Panc1 (cell line): ENCODE measurements at regions not wholly inside any gene's neighbourhood (a gene's known extent, or its start where the extent isn't known, plus 50 kb on each side); places are given as distances from the start of the nearest gene placed in this dataset.
"Not testable (repeated sequence)": the region's sequence is repeated elsewhere in the genome, so short reads cannot be mapped to it uniquely, and the experiment has no call there.

Experiments used
- ATAC-seq: fragments of 200-7000 bp; cut with Tn5 transposase; 2 replicates; pipeline ENCODE4 v1.9.1; 2020; ENCODE audit warnings: mild to moderate bottlenecking, moderate library complexity
- BruUV-seq: library from RNA; stranded (reverse); fragments of 400-500 nt; replicated peaks from 2 replicates; lab custom pipeline; 2021; lab: Mats Ljungman, UMichigan
- CTCF ChIA-PET: fragments of 300-600 bp; sonication (Branson Sonifier 250); formaldehyde crosslinking; loops from one replicate; lab custom pipeline; 2022; ENCODE audit warnings: antibody characterized with exemption; lab: Charles Lee
- POLR2A ChIA-PET: fragments of 300-600 bp; sonication (Branson Sonifier 250); formaldehyde crosslinking; loops from one replicate; lab custom pipeline; 2022; ENCODE audit warnings: antibody characterized with exemption; lab: Charles Lee
- DNase-seq: peaks from one replicate; pipeline ENCODE4 v3.0.0-alpha.2; 2010; ENCODE audit warnings: low read depth, low spot score
- H3K27ac ChIP-seq: 2 replicates; pipeline ENCODE4 v1.5.1; 2011; ENCODE audit warnings: mild to moderate bottlenecking, low read length, inconsistent platforms
- H3K27me3 ChIP-seq: fragments of 200-500 bp; sonication (Bioruptor generic); 2 replicates; pipeline ENCODE4 v1.6.0; 2014; ENCODE audit warnings: low read length, inconsistent platforms; ENCODE audit not compliant: control insufficient read depth, insufficient read depth
- H3K36me3 ChIP-seq: fragments of 200-500 bp; sonication (Bioruptor generic); 2 replicates; pipeline ENCODE4 v1.5.1; 2014; ENCODE audit warnings: inconsistent platforms, mild to moderate bottlenecking, low read length, moderate library complexity; ENCODE audit not compliant: control insufficient read depth, insufficient read depth
- H3K4me1 ChIP-seq: 2 replicates; pipeline ENCODE4 v1.5.1; 2011; ENCODE audit warnings: inconsistent platforms, mild to moderate bottlenecking, low read length, moderate library complexity; ENCODE audit not compliant: control insufficient read depth, insufficient read depth
- H3K4me3 ChIP-seq, 2 experiments: 2 replicates each; pipeline ENCODE4 v1.5.1; 2011 to 2012; ENCODE audit warnings: low read depth in 2 of 2, low read length in 2 of 2, mild to moderate bottlenecking in 2 of 2, inconsistent platforms in 1 of 2, moderate library complexity in 1 of 2
- H3K9me3 ChIP-seq: fragments of 200-500 bp; sonication (Bioruptor generic); 2 replicates; pipeline ENCODE4 v1.5.1; 2014; ENCODE audit warnings: low read depth, mild to moderate bottlenecking, inconsistent platforms, low read length, moderate library complexity; ENCODE audit not compliant: control insufficient read depth, insufficient read depth
- POLR2AphosphoS5 ChIP-seq: IDR thresholded peaks from 2 replicates; pipeline ENCODE4 v1.6.1; 2012; ENCODE audit warnings: mild to moderate bottlenecking, low read depth, low read length, moderate library complexity
- REST ChIP-seq, 2 experiments: IDR thresholded peaks; 2 replicates each; pipeline ENCODE4 v1.6.1; 2011 to 2012; ENCODE audit warnings: low read depth in 2 of 2, control low read depth in 1 of 2, low read length in 1 of 2, mild to moderate bottlenecking in 1 of 2, moderate library complexity in 1 of 2; ENCODE audit not compliant: insufficient read depth in 1 of 2
- SIN3A ChIP-seq: IDR thresholded peaks from 2 replicates; pipeline ENCODE4 v1.6.1; 2012; ENCODE audit warnings: low read depth, mild to moderate bottlenecking, low read length, moderate library complexity, borderline replicate concordance; ENCODE audit not compliant: insufficient read depth
- TCF7L2 ChIP-seq: IDR thresholded peaks from 2 replicates; pipeline ENCODE4 v1.6.1; 2011; ENCODE audit warnings: mild to moderate bottlenecking, low read depth, low read length, inconsistent platforms
- in situ Hi-C: cut with HindIII; loops from 2 replicates; pipeline ENCODE4 v1.10.0; 2016; ENCODE audit warnings: low sequenced_read_pairs, low pct_unique_long_range_greater_than_20kb
- intact Hi-C: fragments of 100-400 bp; cut with micrococcal nuclease; formaldehyde crosslinking; loops from one replicate; pipeline ENCODE4 v1.10.0; 2022; ENCODE audit not compliant: unreplicated experiment
- TF ChIP-seq, protein P1 (sequence below): fragments of 450-650 bp; IDR thresholded peaks from 2 replicates; pipeline ENCODE4 v1.5.1; 2017; ENCODE audit warnings: mild to moderate bottlenecking

- Histone ChIP-seq H3K4me3 (no peak overlapping the region), H3K27me3 (no peaks in the 10 kb centered on the region), H3K27ac (no peak overlapping the region; the same call in 1 of the 2 replicates), H3K9me3 (no peaks in the 10 kb centered on the region), H3K36me3 (no peaks in the 10 kb centered on the region), H3K4me1 (peaks cover 35% of the 10 kb centered on the region)
- intact Hi-C loops (no loop called here), in situ Hi-C loops (no loop called here)
- ChIA-PET CTCF (no interaction called here), POLR2A (no interaction called here)
- ATAC-seq (no peak), DNase-seq (no peak)
- TF ChIP-seq REST (IDR thresholded peaks at IDR 0.05; ENCODE audit: insufficient read depth in 1 of 2, low read depth in 2 of 2, low read length in 1 of 2) (no peak), SIN3A (no peak), TCF7L2 (no peak), POLR2AphosphoS5 (no peak)
- TF ChIP-seq, protein P1, sequence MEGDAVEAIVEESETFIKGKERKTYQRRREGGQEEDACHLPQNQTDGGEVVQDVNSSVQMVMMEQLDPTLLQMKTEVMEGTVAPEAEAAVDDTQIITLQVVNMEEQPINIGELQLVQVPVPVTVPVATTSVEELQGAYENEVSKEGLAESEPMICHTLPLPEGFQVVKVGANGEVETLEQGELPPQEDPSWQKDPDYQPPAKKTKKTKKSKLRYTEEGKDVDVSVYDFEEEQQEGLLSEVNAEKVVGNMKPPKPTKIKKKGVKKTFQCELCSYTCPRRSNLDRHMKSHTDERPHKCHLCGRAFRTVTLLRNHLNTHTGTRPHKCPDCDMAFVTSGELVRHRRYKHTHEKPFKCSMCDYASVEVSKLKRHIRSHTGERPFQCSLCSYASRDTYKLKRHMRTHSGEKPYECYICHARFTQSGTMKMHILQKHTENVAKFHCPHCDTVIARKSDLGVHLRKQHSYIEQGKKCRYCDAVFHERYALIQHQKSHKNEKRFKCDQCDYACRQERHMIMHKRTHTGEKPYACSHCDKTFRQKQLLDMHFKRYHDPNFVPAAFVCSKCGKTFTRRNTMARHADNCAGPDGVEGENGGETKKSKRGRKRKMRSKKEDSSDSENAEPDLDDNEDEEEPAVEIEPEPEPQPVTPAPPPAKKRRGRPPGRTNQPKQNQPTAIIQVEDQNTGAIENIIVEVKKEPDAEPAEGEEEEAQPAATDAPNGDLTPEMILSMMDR, result no peak
- BruUV-seq, result no TSS peak
These were observed 67.3 kb upstream of the DDR1 start for GRCh38 chr6:30816791-30817739.

DNA sequence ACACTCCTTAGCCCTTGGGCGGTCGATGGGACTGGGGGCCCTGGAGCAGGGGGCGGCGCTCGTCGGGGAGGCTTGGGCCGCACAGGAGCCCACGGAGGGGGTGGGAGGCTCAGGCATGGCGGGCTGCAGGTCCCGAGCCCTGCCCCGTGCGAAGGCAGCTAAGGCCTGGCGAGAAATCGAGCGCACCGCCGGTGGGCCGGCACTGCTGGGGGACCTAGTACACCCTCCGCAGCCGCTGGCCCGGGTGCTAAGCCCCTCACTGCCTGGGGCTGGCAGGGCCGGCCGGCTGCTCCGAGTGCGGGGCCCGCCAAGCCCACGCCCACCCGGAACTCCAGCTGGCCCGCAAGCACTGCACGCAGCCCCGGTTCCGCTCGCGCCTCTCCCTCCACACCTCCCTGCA, 68.0 kb upstream of the DDR1 start:
- ATAC-seq, intact Hi-C loops, POLR2A ChIA-PET, H3K27ac ChIP-seq, DNase-seq, BruUV-seq, CTCF ChIA-PET, H3K27me3 ChIP-seq, H3K9me3 ChIP-seq, H3K4me3 ChIP-seq, in situ Hi-C loops, H3K36me3 ChIP-seq: not testable (repeated sequence)
- peaks cover 29% of the 10 kb centered on the region for H3K4me1 ChIP-seq

GRCh38 chr6:30815041-30815742, 69.1 kb upstream of the DDR1 start:
- intact Hi-C loops, BruUV-seq, H3K36me3 ChIP-seq, H3K27me3 ChIP-seq, H3K9me3 ChIP-seq, H3K4me3 ChIP-seq, in situ Hi-C loops, DNase-seq, ATAC-seq, H3K27ac ChIP-seq: not testable (repeated sequence)
- ChIA-PET CTCF (interaction anchor here (0.7 kb wide), 1 partner anchor 14 kb away, joined by 6 read pairs; no protein-coding TSS in a partner anchor), POLR2A (interaction anchor here (0.6 kb wide), 1 partner anchor 72 kb away, joined by 10 read pairs; no protein-coding TSS in a partner anchor)
- peaks cover 25% of the 10 kb centered on the region for H3K4me1 ChIP-seq
